Right atrium auricular region (tissue), 2 donors: ENCODE measurements at regions not wholly inside any gene's neighbourhood (a gene's known extent, or its start where the extent isn't known, plus 50 kb on each side); places are given as distances from the start of the nearest gene placed in this dataset.

ENCODE experiments used
- DNase-seq: peaks from one replicate; pipeline ENCODE4 v3.0.0-alpha.2; 2019; ENCODE audit warnings: low spot score
- H3K27ac ChIP-seq, 2 donors: fragments of 200-600 bp; sonication (generic); 1 replicate in 1 of 2; 2 replicates in 1 of 2; pipeline ENCODE4 v1.5.1; 2016 to 2019
- H3K27me3 ChIP-seq, 2 donors: fragments of 200-600 bp; sonication (generic); one replicate each; pipeline versions ENCODE4 v1.5.1 to v1.6.0; 2017 to 2019
- H3K36me3 ChIP-seq: fragments of 200-600 bp; sonication (generic); one replicate; pipeline ENCODE4 v1.5.1; 2016
- H3K4me1 ChIP-seq, 2 donors: fragments of 200-600 bp; sonication (generic); one replicate each; pipeline versions ENCODE4 v1.5.1 to v1.6.0; 2017 to 2019
- H3K4me3 ChIP-seq, 2 donors: fragments of 200-600 bp; sonication (generic); 1 replicate in 1 of 2; 2 replicates in 1 of 2; pipeline ENCODE4 v1.5.1; 2017 to 2019; ENCODE audit warnings: mild to moderate bottlenecking in 1 of 2, moderate library complexity in 1 of 2
- H3K9me3 ChIP-seq, 2 donors: fragments of 200-600 bp; sonication (generic); one replicate each; pipeline ENCODE4 v1.5.1; 2019
- TF ChIP-seq, protein P1 (sequence below), 2 donors: fragments of 200-600 bp; sonication (generic); IDR thresholded peaks; one replicate each; pipeline ENCODE4 v1.5.1; 2019; ENCODE audit warnings: antibody characterized with exemption in 2 of 2

DNA sequence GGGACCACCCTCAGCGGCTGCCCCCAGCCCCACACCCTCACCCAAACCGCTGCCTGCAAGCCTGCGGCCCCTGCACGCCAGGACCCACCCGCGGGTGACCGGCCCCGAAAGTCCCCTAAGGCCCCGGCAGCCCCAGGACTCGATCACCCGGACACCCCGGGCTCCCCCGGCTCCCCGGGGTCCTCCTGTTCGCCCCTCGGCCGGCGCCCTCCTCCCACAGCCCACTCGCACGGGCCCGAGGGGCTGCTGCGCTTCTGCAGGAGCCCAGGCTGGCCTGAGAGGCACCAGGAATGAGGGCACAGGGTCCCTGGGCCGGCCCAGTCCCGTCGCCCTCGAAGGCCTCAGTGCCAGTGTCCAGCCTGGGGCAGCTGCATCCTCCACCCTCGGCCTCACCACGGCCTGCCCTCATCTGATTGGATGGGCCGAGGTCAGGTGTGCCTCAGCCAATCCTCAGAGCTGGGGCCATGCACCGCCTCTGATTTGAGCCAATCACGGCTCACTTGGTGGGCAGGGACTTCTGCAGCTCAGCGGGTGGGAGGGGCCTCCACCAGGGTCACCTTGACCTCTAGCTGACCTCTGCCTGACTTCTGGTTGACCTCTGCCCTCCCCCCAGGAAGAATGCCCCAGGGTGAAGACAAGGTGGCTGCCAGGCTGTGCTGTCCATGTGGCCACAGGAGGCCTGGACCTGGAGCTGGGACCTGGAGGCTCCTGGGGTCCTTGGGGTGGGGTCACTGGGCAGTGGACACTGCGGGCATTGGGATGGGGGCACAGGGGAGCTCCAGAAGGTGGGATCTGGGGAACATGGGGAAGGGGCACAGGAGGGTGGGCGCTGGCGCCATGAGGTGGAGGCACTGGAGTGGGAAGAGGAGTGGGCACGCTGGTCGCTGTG lies 97.6 kb upstream of the NKX1-1 start:
- TF ChIP-seq, protein P1, sequence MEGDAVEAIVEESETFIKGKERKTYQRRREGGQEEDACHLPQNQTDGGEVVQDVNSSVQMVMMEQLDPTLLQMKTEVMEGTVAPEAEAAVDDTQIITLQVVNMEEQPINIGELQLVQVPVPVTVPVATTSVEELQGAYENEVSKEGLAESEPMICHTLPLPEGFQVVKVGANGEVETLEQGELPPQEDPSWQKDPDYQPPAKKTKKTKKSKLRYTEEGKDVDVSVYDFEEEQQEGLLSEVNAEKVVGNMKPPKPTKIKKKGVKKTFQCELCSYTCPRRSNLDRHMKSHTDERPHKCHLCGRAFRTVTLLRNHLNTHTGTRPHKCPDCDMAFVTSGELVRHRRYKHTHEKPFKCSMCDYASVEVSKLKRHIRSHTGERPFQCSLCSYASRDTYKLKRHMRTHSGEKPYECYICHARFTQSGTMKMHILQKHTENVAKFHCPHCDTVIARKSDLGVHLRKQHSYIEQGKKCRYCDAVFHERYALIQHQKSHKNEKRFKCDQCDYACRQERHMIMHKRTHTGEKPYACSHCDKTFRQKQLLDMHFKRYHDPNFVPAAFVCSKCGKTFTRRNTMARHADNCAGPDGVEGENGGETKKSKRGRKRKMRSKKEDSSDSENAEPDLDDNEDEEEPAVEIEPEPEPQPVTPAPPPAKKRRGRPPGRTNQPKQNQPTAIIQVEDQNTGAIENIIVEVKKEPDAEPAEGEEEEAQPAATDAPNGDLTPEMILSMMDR (IDR thresholded peaks at IDR 0.05) = no peak
- H3K4me1 ChIP-seq = no peaks in the 10 kb centered on the region
- H3K27ac ChIP-seq = no peak overlapping the region
- no peaks in the 10 kb centered on the region for H3K36me3 ChIP-seq
- H3K27me3 ChIP-seq = no peaks in the 10 kb centered on the region
- no peak overlapping the region for H3K4me3 ChIP-seq
- no peaks in the 10 kb centered on the region for H3K9me3 ChIP-seq
- no peak for DNase-seq

DNA sequence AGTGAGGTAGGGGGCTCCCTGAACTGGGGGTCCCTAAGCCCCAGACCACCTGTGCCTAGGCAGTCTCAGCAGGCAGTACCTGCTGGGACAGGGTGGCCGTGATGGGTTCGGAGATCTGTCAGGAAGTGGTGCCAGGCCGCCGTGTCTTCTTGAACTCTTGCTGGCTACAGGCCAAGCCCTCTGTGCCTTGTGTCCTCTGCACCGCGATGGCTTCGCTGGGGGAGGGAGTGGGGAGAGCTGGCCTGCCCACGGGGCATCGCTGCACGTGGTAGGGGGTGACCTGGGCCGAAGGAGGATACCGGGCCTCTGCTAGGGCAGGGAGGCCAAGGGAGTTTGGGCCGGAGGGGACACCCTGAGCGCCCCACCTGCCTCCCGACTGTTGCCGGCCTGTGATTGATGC lies 96.7 kb upstream of the NKX1-1 start:
- Histone ChIP-seq H3K36me3 (no peaks in the 10 kb centered on the region), H3K9me3 (no peaks in the 10 kb centered on the region), H3K4me3 (no peak overlapping the region), H3K27me3 (no peaks in the 10 kb centered on the region), H3K4me1 (no peaks in the 10 kb centered on the region), H3K27ac (no peak overlapping the region)
- TF ChIP-seq, protein P1 (IDR thresholded peaks at IDR 0.05) = no peak
- no peak for DNase-seq

DNA sequence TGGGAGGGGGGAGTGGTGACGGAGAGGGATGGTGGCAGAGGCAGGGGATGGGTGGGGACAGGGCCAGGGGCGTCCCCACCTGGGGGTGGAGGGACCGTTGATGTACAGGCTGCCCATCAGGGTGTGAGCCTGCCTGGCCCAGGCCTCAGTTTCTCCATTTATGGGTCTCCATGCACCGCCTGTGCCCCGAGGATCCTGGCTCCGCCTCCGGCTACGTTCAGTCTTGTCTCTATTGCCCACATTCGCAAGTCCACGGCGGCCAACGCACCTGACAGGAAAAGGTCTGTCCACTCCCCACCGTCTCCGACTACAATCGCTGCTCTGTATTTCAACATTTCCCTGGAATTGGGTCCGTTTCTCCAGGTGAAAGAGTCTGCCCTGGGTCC lies 96.3 kb upstream of the NKX1-1 start:
- Histone ChIP-seq H3K27ac (no peak overlapping the region), H3K4me3 (no peak overlapping the region), H3K36me3 (no peaks in the 10 kb centered on the region), H3K4me1 (no peaks in the 10 kb centered on the region), H3K27me3 (no peaks in the 10 kb centered on the region), H3K9me3 (no peaks in the 10 kb centered on the region)
- DNase-seq = no peak
- TF ChIP-seq, protein P1 (IDR thresholded peaks at IDR 0.05) = no peak

DNA sequence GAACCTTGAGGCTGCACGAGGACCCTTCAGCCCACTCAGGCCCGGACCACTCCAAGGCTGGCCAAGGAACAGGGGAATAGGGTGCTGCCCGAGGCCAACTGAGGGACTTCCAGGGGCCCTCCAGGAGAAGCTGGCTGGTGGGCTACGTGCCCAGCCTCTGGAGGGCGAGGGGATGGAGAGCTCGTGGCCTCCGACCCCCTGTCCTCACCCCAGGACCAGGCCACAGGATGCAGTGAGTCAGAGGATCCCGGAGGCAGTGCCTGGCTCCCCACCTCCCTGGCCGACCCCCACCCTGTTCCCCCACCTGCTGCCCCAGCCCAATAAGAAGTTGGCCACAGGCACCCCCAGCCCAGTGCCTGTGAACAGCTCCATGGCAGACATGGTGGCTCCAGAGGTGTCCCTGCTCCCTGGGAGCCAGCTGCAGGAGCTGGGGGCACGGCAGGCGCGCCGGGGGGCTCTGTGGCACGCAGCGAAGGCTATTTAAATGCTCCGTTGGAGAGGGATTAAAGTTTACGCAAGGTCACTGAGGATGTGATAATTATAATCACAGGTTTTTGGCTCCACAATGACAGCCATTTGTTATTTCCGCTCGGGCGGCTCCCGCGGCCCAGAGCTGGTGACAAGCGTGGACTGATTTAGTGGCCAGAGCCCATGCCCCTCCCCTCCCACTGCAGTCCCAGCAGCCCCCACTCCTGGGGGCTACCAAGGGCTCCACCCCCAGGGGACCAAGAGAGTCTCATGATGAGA lies 95.7 kb upstream of the NKX1-1 start:
- no peak overlapping the region for H3K27ac ChIP-seq
- no peaks in the 10 kb centered on the region for H3K9me3 ChIP-seq
- DNase-seq = no peak
- H3K4me1 ChIP-seq = no peaks in the 10 kb centered on the region
- H3K27me3 ChIP-seq = no peaks in the 10 kb centered on the region
- H3K36me3 ChIP-seq = no peaks in the 10 kb centered on the region
- H3K4me3 ChIP-seq = no peak overlapping the region
- TF ChIP-seq, protein P1 (IDR thresholded peaks at IDR 0.05) = no peak

DNA sequence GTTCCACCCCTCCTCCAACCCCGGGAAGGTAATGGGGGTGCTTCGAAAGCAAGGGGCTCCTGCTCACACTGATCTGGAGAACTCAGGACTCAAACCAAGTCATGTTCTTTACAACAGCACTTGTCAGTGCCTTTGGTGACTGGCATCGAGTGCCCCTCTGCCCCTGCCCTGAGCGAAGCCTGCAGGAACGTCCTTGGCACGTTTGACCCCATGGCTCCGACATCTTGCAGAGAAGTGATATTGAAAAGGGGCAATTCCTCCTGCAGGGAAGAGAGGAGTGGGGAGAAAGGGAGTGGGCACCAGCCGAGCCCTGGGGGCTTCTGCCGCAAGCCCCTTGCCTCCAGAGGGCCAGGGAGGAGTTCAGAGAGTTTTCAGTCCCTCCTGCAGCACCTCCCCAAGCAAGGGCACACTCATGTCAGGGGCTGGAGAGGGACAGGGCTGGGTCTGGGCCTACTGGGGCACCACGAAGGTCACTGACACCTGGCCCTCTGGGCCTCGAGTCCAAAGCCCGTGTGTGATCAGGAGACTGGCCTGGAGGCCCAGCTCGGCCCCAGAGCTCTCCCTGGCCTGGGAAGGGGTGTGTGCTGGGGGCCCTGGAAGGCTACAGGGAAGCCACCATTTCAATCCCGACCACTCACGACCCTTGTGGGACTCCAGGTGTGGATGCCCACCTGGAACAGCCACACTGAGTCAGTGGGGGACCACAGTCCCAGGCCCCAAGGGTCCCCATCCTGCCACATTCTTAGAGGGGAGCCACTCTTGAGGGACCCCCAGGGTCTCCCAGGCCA lies 94.9 kb upstream of the NKX1-1 start:
- H3K27me3 ChIP-seq = no peaks in the 10 kb centered on the region
- no peaks in the 10 kb centered on the region for H3K36me3 ChIP-seq
- TF ChIP-seq, protein P1 (IDR thresholded peaks at IDR 0.05) = no peak
- H3K9me3 ChIP-seq = no peaks in the 10 kb centered on the region
- no peak overlapping the region for H3K27ac ChIP-seq
- no peak for DNase-seq
- H3K4me1 ChIP-seq = no peaks in the 10 kb centered on the region
- H3K4me3 ChIP-seq = no peak overlapping the region
